ENCODE measurements at regions not wholly inside any gene's neighbourhood (a gene's known extent, or its start where the extent isn't known, plus 50 kb on each side); places are given as distances from the start of the nearest gene placed in this dataset.

DNA sequence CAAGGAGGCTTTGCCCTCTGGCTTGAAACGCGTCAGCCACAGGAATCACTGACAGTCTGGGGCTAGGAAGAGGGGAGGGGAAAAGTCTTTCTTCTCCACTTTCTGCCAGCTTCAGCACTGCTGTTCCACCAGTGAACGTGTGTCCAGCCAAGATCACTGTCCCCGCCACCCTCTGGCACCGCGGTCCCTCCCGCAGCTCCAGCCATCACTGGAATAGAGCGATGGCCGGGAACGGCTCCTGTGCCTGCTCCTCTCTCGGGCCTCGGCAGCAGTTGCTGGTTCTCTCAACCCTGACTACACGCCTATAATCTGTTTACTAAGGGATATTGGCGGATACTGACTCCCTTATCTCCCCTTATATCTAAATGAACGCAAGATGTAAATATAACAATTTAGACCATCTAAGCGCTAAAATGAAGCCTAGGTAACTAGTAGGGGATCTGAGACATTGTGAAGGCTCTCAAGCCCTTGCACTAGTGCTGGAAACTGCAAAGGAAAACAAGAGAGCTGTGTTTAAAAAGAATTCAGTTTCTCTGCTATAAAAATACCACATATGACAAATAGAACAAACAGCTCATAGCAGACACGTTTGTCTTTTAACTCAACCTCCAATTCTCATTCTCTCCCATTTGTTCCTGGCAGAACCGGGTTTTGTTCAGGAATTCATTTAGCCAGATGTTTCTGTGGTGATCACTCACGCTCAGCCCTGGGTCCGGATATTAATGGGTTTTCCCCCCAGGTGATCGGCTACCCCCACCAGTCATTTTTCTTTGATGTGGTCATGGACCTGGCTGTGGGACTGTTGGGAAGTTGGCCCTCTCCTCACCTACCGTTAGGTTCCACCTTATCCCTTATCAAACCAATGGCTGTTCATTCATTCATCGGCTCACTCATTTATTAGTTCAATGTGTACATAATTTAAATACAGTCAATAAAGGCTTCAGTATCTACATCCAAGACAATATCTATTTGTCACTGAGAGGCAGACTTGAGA lies 149.8 kb downstream of the MED10 start:
- no peak for DNase-seq (ENCODE audit: insufficient read length)
- FAIRE-seq, result no peak
- TF ChIP-seq TAF1 (IDR thresholded peaks at IDR 0.05; ENCODE audit: borderline replicate concordance, low read depth, low read length), result no peak
- TF ChIP-seq POLR2A (IDR thresholded peaks at IDR 0.05; ENCODE audit: low read depth, low read length), result no peak
- no peak for TF ChIP-seq POLR2AphosphoS5 (IDR thresholded peaks at IDR 0.05; ENCODE audit: low read depth, low read length)

DNA sequence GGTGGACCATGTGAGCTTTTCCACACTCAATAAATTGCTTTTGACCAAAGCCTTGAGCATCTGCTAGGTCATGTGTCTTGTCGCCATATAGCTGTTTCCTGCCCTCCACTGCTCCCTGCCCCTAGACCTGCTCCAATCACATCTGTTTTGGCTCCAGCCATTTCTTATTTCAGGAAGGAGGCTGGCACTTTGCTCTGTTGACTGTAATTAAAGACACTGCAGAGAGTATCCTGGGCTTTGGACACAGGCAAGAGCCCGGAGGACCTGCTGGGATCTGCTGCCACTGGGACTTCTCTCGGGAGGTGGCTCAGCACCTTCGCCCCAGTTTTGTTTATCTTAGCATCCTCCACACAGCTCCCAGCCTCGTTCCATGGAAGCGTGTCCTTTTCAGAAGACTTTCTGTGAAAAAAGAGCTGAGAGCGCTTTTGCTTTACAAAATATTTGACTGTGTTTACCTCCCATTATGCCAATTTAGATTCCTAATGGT lies 153.2 kb downstream of the MED10 start:
- DNase-seq (ENCODE audit: insufficient read length) (no peak), FAIRE-seq (no peak)
- TF ChIP-seq TAF1 (IDR thresholded peaks at IDR 0.05; ENCODE audit: borderline replicate concordance, low read depth, low read length) (no peak), POLR2AphosphoS5 (IDR thresholded peaks at IDR 0.05; ENCODE audit: low read depth, low read length) (no peak), POLR2A (IDR thresholded peaks at IDR 0.05; ENCODE audit: low read depth, low read length) (no peak)

DNA sequence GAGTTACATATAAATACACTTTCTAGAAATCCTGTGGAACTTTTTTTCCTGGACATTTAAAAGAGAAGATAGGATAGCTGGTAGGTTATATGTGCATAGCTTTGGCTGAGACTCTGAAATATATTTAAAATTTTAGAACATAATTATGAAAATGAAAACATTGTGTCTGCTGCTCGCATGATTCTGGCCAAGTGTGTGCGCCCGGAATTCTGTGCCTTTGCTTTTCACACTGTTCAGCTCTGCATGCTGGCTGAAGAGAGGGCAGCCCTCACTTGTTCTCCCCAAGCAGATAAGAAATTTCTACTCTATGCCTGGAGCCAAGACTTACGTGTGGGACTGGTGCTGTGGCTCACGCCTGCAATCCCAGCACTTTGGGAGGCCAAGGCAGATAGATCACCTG lies 153.9 kb downstream of the MED10 start:
- TF ChIP-seq TAF1 (IDR thresholded peaks at IDR 0.05; ENCODE audit: borderline replicate concordance, low read depth, low read length), result no peak
- no peak for TF ChIP-seq POLR2AphosphoS5 (IDR thresholded peaks at IDR 0.05; ENCODE audit: low read depth, low read length)
- TF ChIP-seq POLR2A (IDR thresholded peaks at IDR 0.05; ENCODE audit: low read depth, low read length), result no peak
- DNase-seq (ENCODE audit: insufficient read length), result no peak
- no peak for FAIRE-seq

DNA sequence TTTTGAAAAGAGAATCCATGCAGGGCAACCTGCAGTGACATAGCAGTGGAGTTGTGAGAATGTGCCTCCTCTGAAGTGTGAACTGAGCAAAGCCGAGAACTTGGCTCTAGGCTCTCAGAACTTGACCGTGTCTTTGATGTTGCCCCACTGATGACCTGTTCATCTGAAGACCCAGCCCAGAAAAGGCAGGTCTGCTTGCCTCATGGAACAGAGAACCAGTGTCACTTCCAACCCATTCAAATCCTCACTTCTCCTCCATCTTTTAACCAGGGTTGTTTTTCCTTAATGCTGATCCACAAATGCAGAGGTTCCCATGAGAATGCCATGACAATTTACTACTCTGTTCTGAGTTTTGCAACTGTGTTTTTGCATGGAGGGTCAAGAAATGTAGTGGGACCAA lies 155.4 kb downstream of the MED10 start:
- DNase-seq (ENCODE audit: insufficient read length), result no peak
- FAIRE-seq, result no peak
- TF ChIP-seq POLR2AphosphoS5 (IDR thresholded peaks at IDR 0.05; ENCODE audit: low read depth, low read length) (no peak), POLR2A (IDR thresholded peaks at IDR 0.05; ENCODE audit: low read depth, low read length) (no peak), TAF1 (IDR thresholded peaks at IDR 0.05; ENCODE audit: borderline replicate concordance, low read depth, low read length) (no peak)

DNA sequence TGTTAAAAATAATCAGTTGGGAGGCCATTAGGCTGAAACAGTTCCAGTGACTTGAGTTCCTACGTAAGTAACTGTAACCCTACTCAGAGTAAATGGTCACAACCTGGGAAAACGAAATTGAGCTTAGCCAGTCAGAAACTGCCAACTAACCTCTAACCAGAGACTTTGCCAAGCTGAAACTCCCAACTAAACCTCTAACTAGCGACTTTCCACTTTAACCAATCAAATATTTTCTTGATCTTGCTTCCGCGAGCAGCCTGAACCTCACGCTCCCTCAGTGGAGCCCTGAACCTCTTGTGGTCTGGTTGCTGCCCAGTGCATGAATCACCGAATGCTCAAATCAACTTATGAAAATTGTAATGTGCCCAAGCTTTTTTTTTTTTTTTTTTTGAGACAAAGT lies 156.2 kb downstream of the MED10 start:
- TF ChIP-seq POLR2A (IDR thresholded peaks at IDR 0.05; ENCODE audit: low read depth, low read length), result no peak
- no peak for TF ChIP-seq POLR2AphosphoS5 (IDR thresholded peaks at IDR 0.05; ENCODE audit: low read depth, low read length)
- TF ChIP-seq TAF1 (IDR thresholded peaks at IDR 0.05; ENCODE audit: borderline replicate concordance, low read depth, low read length), result no peak
- DNase-seq (ENCODE audit: insufficient read length) (no peak), FAIRE-seq (no peak)

DNA sequence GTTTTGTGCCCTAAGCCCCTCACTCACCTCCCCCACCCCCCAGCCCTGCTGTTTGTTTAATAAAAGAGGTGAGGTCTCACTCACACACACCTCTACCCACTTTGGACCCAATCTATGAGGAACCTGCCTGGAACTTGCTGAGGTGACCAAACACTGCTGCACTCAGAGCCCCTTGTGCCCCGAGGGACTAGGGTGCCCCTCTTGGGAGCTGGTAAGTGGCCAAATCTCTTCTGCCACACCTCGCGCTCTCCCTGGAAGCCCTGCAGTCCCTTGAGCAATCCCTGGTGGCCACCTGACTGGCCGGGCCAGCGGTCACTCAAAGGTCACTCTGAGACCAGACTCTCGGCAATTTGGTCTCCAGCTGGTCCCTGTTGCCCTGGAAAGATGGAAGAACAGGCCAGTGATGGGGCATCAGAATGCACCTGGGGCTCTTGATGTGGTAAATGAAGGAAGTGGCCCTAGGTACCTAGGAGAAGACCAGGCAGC lies 157.2 kb downstream of the MED10 start:
- no peak for FAIRE-seq

DNA sequence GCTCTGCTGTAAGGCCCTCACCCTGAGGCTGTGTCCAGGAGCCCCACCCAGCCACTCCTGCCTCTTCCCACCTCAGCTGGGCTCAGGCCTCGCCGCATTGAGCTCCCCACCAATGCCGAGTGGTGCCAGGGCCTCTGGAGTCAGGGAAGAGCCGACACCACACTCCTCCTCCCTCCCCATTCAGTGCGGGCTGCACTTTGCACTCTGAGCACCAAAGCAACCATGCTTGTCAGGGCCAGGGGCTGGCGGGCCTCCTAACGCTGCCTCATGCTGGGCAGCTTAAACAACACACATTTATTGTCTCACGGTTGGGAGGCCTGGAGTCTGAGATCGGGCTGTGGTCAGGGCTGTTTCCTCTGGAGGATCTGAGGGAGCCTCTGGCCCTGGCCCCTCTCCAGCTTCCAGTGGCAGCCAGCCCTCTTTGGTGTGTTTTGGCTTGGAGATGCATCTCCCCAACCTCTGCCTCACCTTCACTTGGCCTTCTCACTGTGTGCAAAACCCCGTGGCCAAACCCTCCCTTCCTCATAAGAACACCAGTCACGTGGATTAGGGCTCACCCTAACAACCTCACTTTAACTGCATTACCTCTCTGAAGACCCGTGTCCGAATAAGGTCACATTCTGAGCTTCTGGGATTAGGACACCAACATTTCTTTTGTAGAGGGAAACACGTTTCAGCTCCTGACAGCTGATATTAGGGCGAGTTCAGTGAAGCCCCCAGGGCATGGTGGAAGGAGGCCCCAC lies 157.8 kb downstream of the MED10 start:
- TF ChIP-seq TAF1 (IDR thresholded peaks at IDR 0.05; ENCODE audit: borderline replicate concordance, low read depth, low read length) (no peak), POLR2AphosphoS5 (IDR thresholded peaks at IDR 0.05; ENCODE audit: low read depth, low read length) (no peak), POLR2A (IDR thresholded peaks at IDR 0.05; ENCODE audit: low read depth, low read length) (no peak)
- DNase-seq (ENCODE audit: insufficient read length), result no peak

More for the DNA sequence above, 157.2 kb downstream of the MED10 start:
- DNase-seq (ENCODE audit: insufficient read length), result no peak
- TF ChIP-seq POLR2A (IDR thresholded peaks at IDR 0.05; ENCODE audit: low read depth, low read length) (no peak), POLR2AphosphoS5 (IDR thresholded peaks at IDR 0.05; ENCODE audit: low read depth, low read length) (no peak), TAF1 (IDR thresholded peaks at IDR 0.05; ENCODE audit: borderline replicate concordance, low read depth, low read length) (no peak)

DNA sequence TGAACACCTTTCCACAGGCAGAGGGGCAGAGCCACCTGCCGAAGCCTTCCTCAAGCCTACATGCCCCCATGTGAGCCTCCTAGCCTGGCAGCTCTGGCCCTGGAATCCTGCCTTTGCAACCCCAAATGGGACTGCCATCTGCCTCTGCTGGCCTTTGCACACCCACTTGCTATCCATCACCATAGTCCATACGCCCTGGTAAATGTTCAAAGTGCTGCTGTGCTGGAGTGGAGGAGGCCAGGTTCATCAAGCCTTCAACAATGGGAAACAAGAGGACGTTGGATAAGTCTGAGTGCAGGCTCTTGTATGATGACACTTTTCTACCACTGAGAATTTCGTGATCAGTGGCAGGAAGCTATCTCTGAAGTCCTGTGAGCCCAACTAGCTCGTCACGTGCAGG lies 159.8 kb downstream of the MED10 start:
- no peak for FAIRE-seq
- no peak for TF ChIP-seq TAF1 (IDR thresholded peaks at IDR 0.05; ENCODE audit: borderline replicate concordance, low read depth, low read length)
- TF ChIP-seq POLR2AphosphoS5 (IDR thresholded peaks at IDR 0.05; ENCODE audit: low read depth, low read length), result no peak
- no peak for TF ChIP-seq POLR2A (IDR thresholded peaks at IDR 0.05; ENCODE audit: low read depth, low read length)
- no peak for DNase-seq (ENCODE audit: insufficient read length)

More for the DNA sequence above, 157.8 kb downstream of the MED10 start:
- no peak for FAIRE-seq

DNA sequence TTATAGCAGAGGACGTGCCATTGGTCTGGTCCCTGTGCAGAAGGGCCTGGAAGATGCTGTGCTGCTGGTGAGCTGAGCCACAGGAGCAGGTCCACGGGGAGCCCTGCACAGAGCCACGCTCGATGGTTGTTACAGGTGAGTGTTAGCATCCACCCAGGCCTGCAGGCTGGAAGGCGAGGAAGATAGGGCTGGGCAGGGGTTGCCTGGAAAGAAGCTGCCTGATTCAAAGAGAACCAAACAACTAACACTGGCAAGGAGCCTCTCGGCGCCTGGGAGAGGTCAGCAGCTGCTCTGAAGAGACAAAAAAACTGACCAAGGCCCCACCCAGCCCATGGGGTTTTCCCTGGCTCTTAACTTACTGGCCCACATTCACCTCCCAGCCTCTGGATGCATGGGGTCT lies 160.2 kb downstream of the MED10 start:
- no peak for FAIRE-seq

DNA sequence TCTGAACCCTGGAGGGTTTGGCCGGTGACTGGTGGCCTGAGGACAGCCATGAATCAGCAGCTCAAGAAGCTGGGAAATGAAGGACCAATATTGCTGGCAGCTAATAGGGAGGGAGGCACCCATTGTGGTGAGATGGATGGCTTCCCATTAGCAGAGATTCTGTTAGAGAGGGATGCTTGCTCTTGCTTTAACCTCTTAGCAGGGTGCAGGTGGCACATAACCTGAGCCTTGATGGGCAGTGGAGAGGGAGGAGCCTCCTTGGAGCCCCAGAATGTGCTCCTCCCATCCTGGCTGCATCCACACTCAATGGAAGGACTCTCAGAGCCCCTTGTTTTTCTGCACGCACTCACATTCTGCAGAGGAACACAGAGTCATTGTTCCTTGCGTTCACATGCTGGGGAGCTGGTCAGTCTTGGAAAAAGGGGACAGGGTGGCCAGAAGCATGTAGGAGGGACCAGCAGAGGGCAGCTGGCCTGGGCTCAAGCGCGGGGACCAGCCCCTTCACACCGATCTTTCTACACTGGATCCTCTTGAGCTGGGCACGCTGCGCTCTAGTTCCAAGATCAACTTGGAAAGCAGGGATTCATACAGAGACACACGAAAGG lies 161.8 kb downstream of the MED10 start:
- TF ChIP-seq POLR2A (IDR thresholded peaks at IDR 0.05; ENCODE audit: low read depth, low read length) (no peak), TAF1 (IDR thresholded peaks at IDR 0.05; ENCODE audit: borderline replicate concordance, low read depth, low read length) (no peak), POLR2AphosphoS5 (IDR thresholded peaks at IDR 0.05; ENCODE audit: low read depth, low read length) (no peak)
- no peak for FAIRE-seq
- DNase-seq (ENCODE audit: insufficient read length), result no peak

More for the DNA sequence above, 160.2 kb downstream of the MED10 start:
- no peak for DNase-seq (ENCODE audit: insufficient read length)
- TF ChIP-seq TAF1 (IDR thresholded peaks at IDR 0.05; ENCODE audit: borderline replicate concordance, low read depth, low read length) (no peak), POLR2A (IDR thresholded peaks at IDR 0.05; ENCODE audit: low read depth, low read length) (no peak), POLR2AphosphoS5 (IDR thresholded peaks at IDR 0.05; ENCODE audit: low read depth, low read length) (no peak)

DNA sequence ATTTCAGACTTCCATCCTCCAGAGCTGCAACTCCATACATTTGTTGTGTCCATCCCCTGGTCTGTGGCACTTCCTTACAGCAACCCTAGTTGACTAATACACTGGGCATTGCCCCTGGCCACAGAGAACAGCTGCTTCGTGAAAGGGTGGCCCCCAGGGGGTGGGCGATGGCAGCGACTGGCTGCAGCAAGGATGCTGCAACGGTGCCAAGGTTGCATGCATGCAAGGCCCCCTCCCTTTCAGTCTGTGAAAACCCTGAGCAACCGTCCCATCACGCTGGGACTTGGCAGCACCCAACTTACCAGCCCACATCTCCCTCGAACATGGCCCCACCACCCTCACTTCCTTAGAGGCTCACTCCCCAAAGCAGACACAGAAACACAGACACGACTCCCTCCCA lies 162.5 kb downstream of the MED10 start:
- TF ChIP-seq POLR2A (IDR thresholded peaks at IDR 0.05; ENCODE audit: low read depth, low read length) (no peak), TAF1 (IDR thresholded peaks at IDR 0.05; ENCODE audit: borderline replicate concordance, low read depth, low read length) (no peak), POLR2AphosphoS5 (IDR thresholded peaks at IDR 0.05; ENCODE audit: low read depth, low read length) (no peak)
- FAIRE-seq, result no peak
- no peak for DNase-seq (ENCODE audit: insufficient read length)

Measured in GM12892 (cell line).